ENCODE measurements at regions not wholly inside any gene's neighbourhood (a gene's known extent, or its start where the extent isn't known, plus 50 kb on each side); places are given as distances from the start of the nearest gene placed in this dataset.

DNA sequence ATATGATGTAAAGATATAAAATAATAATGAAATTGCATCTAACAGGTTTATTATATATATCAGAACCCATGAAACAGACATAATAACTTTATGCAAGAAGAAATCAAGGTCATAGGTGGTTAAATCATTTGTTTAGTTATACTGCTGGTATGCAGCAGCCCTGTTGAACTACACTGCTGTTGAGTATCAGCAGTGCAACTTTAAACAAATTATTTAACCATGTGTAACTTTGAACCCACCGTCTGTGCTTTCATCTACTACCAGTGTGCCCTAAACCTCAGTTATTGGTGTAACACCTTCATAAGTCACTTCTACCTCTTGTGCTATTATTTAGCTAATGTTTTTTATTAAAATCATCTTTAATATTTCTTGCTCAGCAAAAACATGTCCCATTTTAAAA is 262.3 kb upstream of the CRY1 start:
- H3K27me3 ChIP-seq (ENCODE audit: control insufficient read depth in 2 of 2, insufficient read depth in 2 of 2, low read length in 2 of 2) = peaks cover 0 to 3% of the 10 kb centered on the region in 2 experiments; a peak in 2 of 5 replicates
- H3K9ac ChIP-seq (ENCODE audit: insufficient read depth in 1 of 2, low read depth in 2 of 2, low read length in 2 of 2) = no peak overlapping the region
- H3K9me3 ChIP-seq (replicated peaks; ENCODE audit: control insufficient read depth, insufficient read depth, low read depth, low read length) = no peaks in the 10 kb centered on the region
- no peak for TF ChIP-seq ZNF12 (CRISPR knock-in tag; IDR thresholded peaks at IDR 0.05)
- no peak for TF ChIP-seq TAF7 (tag; IDR thresholded peaks at IDR 0.05)
- no peak for TF ChIP-seq ZNF184 (CRISPR knock-in tag; IDR thresholded peaks at IDR 0.05)
- TF ChIP-seq GABPB1 (CRISPR knock-in tag; IDR thresholded peaks at IDR 0.05) = no peak
- TF ChIP-seq ZNF3 (CRISPR knock-in tag; IDR thresholded peaks at IDR 0.05) = no peak
- TF ChIP-seq SNIP1 (IDR thresholded peaks at IDR 0.05; ENCODE audit: low read depth) = no peak
- no peak for TF ChIP-seq CAMTA2 (CRISPR knock-in tag; conservative IDR thresholded peaks at IDR 0.05)
- TF ChIP-seq NCOA6 (IDR thresholded peaks at IDR 0.05) = no peak
- TF ChIP-seq CBFB (CRISPR knock-in tag; IDR thresholded peaks at IDR 0.05) = no peak
- no peak for TF ChIP-seq RNF2 (IDR thresholded peaks at IDR 0.05)
- H2AFZ ChIP-seq (ENCODE audit: low read depth, low read length) = no peak overlapping the region
- CTCF ChIA-PET (ENCODE audit: low intra/inter-chr PET ratio) = no interaction called here
- no peak for DNase-seq (ENCODE audit: extremely low read depth in 1 of 4, low spot score in 3 of 4)
- no peak for FAIRE-seq
- no peaks in the 10 kb centered on the region for H3K4me1 ChIP-seq (replicated peaks in 1 of 2; ENCODE audit: control insufficient read depth in 2 of 2, insufficient read depth in 2 of 2, low read length in 2 of 2)
- in situ Hi-C loops (cut with MboI) (no loop called here), intact Hi-C loops (cut with micrococcal nuclease) (no loop called here)
- H3K4me2 ChIP-seq (ENCODE audit: insufficient read depth, low read length) = no peak overlapping the region
- 7% methylated on average over 1 of the region's 1 CpG for WGBS (ENCODE audit: insufficient coverage, low coverage, missing lambda C conversion rate)
- no TSS peak for BruUV-seq (replicated peaks)
- no peak overlapping the region for H3K27ac ChIP-seq (ENCODE audit: extremely low read depth, low read depth, low read length)
- H4K20me1 ChIP-seq (replicated peaks; ENCODE audit: control insufficient read depth, insufficient read depth, low read length) = no peaks in the 10 kb centered on the region; the same call in 1 of the 2 replicates
- no peaks in the 10 kb centered on the region for H3K36me3 ChIP-seq (ENCODE audit: control insufficient read depth, insufficient read depth, low read length)
- no peak overlapping the region for H3K4me3 ChIP-seq
- H3K79me2 ChIP-seq (ENCODE audit: control insufficient read depth, insufficient read depth, low read length) = no peaks in the 10 kb centered on the region
- ATAC-seq = no peak
- POLR2A ChIA-PET = no interaction called here
- no peaks in the 10 kb centered on the region for H3K9me1 ChIP-seq (ENCODE audit: control insufficient read depth, insufficient read depth, low read length)
